ENCODE measurements at regions not wholly inside any gene's neighbourhood (a gene's known extent, or its start where the extent isn't known, plus 50 kb on each side); places are given as distances from the start of the nearest gene placed in this dataset.

- intact Hi-C loops (cut with micrococcal nuclease) = loop anchor here (5.0 kb wide), 1 partner anchor 320 kb away; no protein-coding TSS in a partner anchor
- no peaks in the 10 kb centered on the region for H3K4me1 Mint-ChIP-seq (ENCODE audit: low read depth)
- peaks cover 6% of the 10 kb centered on the region for H3K36me3 Mint-ChIP-seq (ENCODE audit: low read depth)
- peaks cover 25% of the 10 kb centered on the region for H3K9me3 Mint-ChIP-seq
- ChIA-PET CTCF (interaction anchor here (0.9 to 2.4 kb wide), 15 partner anchors 9 to 321 kb away, joined by 3 to 10 read pairs (median 4); no protein-coding TSS in a partner anchor), POLR2A (no interaction called here)
- DNase-seq (peak; percentile 23), ATAC-seq (peak; percentile 80)
- peak; percentile 68 for TF ChIP-seq CTCF (IDR thresholded peaks at IDR 0.05)
- no peaks in the 10 kb centered on the region for H3K27me3 Mint-ChIP-seq
- no peak overlapping the region for H3K27ac Mint-ChIP-seq
- no peak overlapping the region for H3K4me3 Mint-ChIP-seq
These were observed 56.7 kb upstream of the RAB38 start for GRCh38 chr11:88231894-88232482.

GRCh38 chr11:88229303-88229702 lies 54.1 kb upstream of the RAB38 start:
- H3K4me3 Mint-ChIP-seq = no peak overlapping the region
- no peak for ATAC-seq
- TF ChIP-seq CTCF (IDR thresholded peaks at IDR 0.05) = no peak
- peaks cover 10% of the 10 kb centered on the region for H3K36me3 Mint-ChIP-seq (ENCODE audit: low read depth)
- ChIA-PET POLR2A (no interaction called here), CTCF (no interaction called here)
- H3K4me1 Mint-ChIP-seq (ENCODE audit: low read depth) = no peaks in the 10 kb centered on the region
- no peak for DNase-seq
- no peak overlapping the region for H3K27ac Mint-ChIP-seq
- intact Hi-C loops (cut with micrococcal nuclease) = no loop called here
- peaks cover 30% of the 10 kb centered on the region for H3K9me3 Mint-ChIP-seq
- no peaks in the 10 kb centered on the region for H3K27me3 Mint-ChIP-seq
